HG03175 (cell line): ENCODE measurements at regions not wholly inside any gene's neighbourhood (a gene's known extent, or its start where the extent isn't known, plus 50 kb on each side); places are given as distances from the start of the nearest gene placed in this dataset.
A peak's percentile ranks its signal among the peaks of the same experiment; 100 is the strongest.

Experiments
- ATAC-seq: cut with Tn5 transposase; IDR thresholded peaks from one replicate; pipeline ENCODE4 v1.9.1; 2021; ENCODE audit warnings: mild to moderate bottlenecking, moderate library complexity; ENCODE audit not compliant: unreplicated experiment

DNA sequence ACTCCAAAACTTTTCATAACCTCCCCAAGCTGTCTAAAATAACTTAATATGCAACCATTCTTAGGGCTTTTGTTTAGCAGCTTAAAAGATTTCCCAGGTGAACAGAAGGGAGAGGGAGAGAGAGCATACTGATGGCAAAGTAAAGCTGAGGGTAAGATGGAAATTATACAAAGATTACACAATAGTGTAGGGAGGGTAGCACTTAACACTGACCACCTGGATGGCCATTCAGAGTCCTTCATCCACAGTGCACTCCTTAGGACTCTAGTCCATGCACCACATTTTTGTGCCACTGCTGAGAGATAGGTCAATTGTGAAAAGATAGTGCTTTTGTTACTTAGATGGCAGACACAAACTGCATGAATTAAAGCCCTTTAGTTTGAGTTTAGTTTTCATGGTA lies 574.6 kb downstream of the LMO4 start:
- ATAC-seq, result peak; percentile 17

DNA sequence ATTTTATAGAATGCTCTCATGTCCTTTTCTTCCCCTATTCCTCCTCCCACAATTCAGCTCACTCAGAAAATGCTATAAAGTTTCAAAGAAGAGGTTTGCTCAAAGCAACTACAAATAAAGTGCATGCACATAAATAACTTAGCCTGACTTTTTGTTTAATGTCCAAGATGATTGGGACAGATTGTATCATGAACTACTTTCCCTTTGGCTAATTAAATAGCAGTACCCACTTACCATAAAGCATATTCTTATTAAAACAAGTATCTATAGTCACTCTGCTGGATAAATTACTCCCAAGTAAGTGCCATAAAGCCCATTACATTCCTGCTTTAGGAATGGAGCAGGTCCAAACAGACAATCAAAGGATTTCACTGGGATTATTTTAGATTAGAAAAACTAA lies 576.0 kb downstream of the LMO4 start:
- no peak for ATAC-seq

DNA sequence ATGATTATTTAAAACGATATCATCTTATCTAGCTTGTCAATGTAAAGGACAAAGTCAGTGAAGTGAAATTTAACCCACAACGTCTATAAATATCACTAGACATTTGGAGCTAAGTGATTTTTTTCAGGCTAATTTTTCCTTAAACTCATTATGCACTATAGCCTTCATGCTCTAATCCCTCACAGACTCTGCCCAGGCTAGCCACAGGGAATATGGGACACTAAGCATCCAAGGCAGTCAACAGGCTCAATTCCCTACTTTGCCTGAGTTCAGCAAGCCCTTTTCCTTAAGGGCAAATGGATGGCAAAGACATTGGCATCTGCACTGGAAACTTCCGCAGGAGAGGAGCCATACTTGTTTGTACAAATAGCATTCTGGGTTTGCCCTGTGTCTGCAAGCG lies 577.0 kb downstream of the LMO4 start:
- ATAC-seq, result no peak

DNA sequence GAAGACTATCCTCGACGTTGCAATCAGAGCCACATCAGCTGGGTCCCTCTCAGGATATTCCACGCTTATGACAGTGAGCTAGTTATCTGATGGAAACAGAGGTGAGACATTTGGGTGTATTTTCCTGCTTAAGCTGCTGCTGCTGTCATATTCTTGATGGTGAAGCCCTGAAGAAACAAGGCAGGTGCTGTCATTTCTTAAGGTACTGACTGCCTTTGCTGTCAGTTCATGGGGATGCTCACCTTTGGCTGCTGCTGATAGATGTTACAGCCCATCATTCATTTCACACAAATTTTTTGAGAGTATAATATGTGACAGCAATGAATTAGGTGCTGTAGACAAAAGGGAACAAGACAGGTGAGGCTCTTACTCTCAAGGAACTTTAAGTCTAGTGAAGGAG lies 577.4 kb downstream of the LMO4 start:
- no peak for ATAC-seq

DNA sequence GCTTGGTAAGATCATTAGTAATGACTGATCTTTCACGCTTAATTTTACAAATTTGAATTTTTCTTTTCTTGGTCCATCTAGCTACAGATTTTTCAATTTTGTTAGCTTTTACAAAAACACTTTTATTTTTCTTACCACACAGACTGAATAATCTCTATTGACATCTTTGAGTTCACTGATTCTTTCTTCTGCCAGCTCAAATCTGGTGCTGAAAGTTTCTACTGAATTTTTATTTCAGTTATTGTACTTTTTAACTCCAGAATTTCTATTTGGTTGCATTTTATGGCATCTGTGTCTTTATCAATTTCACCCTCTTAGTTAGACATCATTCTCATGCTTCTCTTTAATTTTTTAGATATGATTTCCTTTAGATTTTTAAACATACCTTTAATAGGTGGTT lies 584.7 kb downstream of the LMO4 start:
- no peak for ATAC-seq

DNA sequence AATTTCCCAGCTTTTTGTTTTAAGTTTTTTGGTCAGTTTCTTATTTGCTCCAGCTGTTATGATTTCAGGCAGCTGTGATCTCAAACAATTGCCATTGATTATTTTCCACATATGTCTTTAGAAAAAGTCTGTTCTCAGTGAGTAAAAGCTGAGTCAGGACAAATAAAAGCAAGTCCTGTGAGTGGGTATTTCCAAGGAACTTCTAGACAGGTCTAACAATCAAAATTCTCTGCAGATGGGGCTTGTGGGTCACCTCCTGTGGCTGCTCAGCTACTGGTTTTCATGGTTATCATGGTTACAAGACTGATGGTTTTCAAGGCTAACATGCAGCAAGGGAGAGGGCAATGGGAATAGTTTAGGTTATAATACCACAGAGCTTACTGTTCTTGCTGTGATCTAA lies 585.7 kb downstream of the LMO4 start:
- no peak for ATAC-seq

DNA sequence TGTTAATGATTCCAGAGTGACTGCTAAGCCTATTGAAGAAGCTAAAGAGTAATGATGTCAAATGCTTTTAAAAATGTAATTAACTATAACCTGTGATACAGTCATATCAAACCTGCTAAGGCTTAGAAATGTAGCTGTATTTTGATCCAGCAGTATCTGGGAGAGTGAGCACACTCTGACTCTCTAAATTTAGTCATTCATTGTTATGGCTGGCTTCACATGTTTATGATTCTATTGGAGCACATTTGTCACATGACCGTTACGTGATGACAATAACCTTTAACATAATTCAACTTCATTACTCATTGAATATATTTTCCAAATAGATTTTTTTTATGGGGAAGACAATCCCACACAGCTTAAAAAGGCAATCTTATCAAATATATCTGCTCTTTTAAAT lies 587.1 kb downstream of the LMO4 start:
- ATAC-seq, result no peak

DNA sequence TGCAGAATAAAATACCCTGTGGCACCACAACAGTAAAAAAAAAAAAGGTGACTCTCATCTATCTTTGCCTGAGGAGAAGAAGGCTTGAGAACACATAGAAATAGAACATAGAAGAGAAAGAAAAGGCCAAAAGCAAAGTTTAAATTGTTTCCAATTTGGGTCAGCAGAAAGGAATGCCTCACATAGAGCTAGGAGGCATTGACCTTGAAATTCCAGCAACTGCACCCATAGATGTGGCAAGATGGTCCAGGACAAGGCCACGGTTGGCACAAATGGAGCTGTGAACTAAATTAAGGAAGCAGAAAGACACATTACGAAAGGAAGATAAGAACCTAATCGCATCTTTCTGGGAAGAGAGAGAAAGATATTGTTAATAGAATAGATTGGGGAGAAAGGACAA lies 588.3 kb downstream of the LMO4 start:
- ATAC-seq, result no peak

DNA sequence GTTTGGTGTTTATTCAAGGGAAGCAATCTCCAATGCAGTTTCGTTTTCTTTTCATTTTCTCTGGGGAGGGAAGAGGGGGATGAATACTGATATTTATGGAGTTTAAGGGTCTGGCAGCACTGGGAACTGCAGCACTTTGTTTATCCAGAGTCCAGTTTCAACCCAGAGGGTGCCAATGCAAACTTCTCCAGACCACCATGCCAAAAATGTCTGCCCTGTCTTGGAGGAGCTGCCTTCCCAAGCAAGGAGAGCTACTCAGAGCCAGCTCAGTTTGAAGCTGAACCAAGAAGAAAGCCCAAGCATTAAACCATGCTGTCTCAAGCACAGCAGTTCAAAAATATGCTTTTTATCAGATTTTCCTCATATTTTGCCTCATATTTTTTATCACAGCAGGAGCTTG lies 589.7 kb downstream of the LMO4 start:
- no peak for ATAC-seq

DNA sequence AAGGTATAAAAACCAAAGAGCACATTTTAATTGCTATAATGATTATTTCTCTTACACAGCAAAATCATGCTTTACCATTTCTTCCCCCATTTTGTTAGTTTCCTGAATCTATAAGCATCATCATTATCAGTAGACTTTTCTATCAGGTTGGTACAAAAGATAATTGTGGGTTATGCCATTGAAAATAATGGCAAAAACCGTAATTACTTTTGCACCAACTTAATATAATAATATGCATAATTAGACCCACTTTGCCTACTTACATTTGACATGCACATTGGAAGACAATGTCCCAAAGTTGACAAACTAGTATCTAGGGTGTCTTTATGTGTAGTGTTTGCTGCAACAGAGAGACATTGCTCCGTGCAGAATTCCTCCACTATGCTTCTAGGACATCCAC lies 594.2 kb downstream of the LMO4 start:
- ATAC-seq, result no peak

DNA sequence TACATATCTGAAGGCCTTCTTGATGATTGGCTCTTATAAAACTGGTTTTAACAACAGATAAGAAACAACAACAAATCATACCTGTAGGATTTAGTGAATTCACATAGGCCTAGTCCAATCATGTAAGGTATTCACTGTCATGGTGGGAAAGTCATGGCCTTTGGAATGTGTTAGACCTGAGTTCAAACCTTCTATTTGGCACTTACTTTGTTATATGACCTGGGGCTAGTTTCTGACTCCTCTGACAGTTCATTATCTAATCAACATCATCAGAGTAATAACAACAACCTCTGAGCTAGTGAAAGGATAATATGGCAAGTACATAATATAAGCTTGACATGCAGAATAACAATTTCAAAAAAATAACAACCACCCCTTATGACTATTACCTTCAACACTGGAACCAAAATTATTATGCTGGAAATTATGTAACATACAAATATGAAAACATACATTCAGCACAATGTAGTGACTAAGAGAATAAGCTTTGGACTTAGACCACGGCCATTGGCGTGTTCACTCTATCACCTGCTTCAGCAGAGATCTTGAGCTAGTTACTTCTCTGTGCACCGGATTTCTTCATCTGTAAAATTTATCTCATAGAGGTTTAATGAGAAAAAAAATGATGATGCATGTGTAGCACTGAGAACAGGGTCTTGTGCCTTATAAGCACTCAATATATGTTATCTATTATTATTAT lies 597.6 kb downstream of the LMO4 start:
- ATAC-seq, result no peak

DNA sequence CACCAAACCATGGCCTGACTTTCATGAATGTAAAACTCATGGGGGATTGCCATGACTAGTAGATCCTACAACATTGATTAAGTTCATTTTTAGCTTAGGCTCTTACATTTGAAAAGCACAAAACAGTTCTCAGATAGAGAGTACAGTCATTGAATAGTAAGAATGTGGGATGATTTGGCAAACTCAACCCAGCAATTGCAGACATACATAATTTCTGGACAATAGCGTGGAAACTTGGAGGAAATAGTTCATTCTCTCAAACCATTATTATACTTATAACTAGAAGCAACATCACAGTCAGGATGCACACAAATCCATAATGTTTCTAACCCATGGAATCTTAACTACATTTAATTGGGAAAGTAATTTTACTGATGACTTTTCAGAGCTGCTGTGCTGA lies 598.2 kb downstream of the LMO4 start:
- ATAC-seq, result no peak

DNA sequence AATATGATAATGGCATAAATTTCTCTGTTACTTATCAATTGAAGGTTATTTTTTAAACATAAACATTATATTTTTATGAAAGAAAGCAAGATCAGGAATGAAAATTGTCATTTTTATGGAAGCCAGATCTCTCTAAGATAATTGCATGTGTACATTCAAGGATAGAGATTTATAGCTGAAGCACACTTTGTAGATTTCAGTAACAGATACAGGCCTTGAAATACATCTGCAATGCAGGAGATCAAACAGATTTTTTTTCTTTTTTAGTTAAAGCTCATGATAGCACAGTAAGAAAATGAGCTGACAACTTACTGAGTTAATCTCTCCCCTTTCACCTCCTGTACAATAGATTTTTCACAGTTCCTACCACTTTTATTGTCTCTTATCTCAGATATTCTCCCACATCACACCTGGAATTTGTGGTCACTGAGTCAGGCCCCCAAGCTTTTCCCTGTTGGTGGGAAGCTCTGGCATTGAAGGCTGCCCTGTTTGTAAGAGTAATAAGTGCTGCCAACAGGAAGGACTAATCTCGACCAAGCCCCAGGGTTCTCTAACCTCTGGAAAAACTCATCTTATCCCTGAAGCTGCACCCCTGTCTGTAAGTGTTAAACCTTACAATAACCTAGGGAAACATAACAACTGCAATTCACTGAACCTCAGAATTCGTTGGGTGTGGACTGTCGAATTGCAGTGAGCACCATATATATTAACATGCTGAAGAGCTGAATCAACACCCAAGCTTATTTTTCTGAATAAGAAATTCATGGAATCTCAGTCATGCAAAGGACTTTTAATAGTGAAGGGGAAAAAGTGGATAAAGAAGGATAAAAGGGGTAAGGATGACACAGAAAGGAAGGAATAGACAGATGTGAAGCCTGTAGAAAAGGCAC lies 599.0 kb downstream of the LMO4 start:
- no peak for ATAC-seq

DNA sequence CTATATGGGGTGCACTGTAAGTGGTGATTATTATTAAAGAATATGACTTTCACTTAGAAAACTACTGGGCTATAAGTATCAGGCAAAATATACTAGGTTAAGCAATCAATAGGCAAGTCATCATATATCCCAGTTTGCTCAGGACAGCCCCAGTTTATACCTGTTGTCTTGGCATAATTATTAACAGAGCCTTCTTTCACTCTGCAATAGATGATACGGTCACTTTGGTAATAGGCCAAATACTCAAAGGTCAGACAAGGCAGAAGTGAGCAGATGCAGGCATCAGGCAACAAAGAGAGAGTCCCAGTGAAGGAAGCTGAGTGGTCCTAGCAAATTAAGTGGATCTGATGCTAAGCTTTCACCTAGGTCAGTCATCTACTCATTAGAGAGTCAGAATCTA lies 599.9 kb downstream of the LMO4 start:
- ATAC-seq, result no peak

DNA sequence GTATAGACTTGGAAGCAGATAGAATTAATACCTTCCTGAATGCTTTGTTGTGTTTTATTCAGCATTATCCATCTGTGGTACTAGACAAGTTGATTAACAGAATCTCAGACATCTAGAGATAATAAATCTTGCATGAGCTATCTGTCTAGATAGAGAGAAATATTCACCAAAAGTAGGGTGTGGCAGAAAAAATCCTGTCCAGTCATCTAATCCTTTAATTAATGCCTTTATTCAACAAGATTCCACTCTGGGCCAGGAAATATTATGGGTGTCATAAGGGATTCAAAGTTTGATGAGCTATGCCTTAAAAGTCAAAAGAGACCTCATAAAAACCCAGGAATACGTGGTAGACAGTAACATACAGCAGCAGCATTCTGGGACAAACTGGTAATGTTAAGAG lies 601.2 kb downstream of the LMO4 start:
- ATAC-seq, result no peak

DNA sequence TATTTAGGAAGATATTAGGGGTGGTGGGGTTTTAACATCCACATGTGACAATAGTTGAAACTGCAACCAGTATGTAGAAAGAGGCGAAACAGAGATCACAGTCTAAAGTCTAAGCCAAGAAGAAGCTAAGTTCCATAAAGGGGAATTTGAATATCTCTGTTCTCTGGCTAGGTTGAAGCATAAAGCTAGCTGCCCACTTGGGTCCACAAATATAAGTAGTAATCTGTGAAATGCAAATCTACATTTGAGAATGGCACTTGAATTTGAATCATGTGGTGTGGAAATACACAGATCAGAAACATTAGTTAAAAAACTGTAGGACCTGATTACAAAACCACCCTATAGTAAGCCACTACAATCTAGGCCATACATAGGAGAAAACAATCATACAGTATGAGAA lies 602.1 kb downstream of the LMO4 start:
- ATAC-seq, result no peak

DNA sequence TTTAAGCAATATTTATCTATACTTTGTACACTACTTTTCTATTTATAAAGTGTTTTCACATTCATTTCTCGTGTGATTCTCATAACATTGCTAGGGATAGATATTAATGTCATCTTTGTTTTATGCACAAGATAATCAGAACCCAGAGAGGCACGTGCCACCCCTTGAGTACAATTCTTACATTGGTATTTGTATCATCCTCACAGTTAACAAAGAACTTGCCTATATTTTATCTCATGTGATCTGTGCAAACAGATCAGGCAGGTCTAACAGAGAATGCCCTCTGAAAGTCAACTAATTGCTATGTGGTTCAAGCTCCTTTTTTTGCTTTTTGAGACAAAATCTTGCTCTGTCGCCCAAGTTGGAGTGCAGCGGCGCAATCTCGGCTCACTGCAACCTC lies 604.5 kb downstream of the LMO4 start:
- no peak for ATAC-seq

DNA sequence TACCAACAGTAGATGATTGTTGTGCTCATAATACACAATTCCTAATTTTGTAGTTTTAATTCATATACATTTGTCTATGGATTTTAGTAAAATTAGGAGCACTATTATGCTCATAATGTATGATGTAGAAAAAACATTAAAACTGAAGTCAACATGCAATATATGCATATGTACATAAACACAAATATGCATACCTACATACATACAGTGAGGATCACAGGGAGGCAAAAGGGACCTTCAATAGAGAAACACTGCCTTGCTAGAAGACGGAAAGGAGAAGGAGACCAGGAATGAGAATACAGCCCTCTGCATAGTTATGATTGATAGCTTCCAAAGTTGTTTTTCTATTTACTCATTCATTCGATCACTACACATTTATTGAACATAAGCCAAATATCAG lies 606.5 kb downstream of the LMO4 start:
- no peak for ATAC-seq

DNA sequence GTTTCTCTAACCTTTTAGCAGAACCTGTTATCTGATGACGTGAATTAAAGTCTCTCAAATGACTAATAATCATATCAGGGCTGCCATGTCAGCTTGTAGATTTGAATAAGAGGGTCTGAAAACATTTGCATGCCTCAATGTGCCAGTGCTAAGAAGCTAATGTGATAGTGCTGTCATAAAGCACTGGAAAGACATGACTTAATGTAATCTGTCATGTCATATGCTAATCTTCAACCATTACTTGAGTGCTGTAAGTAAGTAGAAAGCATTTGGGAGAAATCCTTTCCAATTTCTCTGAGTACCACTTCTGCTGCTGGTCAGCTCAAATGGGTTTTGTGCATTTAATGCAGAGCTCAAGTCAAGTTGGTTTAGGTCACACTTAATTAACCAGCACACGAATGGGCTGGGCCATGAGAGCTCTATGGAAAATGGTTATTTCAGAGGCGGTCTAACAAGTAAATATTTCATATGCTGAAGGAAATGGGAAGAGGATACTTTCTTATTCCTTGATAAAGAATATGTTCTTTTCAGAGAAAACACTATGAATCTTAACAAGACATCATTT lies 609.2 kb downstream of the LMO4 start:
- no peak for ATAC-seq

DNA sequence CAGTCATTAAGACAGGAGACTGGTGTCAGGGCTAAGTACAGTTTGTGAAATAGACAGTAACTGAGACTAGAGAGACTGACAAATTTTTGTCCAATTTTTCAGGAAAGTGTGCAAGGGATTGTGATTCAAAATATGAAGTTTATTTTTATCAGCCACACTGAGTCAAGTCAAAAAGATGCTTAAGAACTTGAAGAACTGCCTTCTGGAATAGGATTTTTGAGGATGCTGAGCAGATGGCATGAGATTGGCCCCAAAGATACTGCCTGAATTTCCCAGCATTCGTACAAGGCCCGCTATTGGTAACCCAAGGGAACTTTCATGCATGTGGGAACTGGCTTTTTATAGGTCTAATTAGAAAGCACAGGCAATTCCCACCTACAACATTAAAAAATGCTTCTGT lies 610.0 kb downstream of the LMO4 start:
- ATAC-seq, result no peak

DNA sequence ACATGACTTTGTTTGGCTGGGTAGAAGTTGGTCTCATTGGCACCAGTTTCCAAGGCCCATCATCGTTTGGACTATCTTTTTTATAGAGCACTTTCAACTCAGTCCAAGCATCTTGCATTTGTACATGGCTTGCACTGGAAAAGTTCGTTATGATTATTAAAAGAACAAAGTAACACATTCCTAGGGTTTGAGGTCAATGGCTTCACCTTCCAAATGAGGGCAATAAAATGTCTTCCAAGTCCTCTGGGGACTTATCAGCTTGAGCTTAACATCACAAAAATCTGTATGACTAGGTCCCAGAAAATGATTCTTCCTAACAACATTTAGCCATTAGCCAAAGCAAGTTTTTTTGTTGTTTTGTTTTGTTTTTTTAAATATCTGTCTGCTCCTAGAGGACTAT lies 610.8 kb downstream of the LMO4 start:
- ATAC-seq, result no peak

DNA sequence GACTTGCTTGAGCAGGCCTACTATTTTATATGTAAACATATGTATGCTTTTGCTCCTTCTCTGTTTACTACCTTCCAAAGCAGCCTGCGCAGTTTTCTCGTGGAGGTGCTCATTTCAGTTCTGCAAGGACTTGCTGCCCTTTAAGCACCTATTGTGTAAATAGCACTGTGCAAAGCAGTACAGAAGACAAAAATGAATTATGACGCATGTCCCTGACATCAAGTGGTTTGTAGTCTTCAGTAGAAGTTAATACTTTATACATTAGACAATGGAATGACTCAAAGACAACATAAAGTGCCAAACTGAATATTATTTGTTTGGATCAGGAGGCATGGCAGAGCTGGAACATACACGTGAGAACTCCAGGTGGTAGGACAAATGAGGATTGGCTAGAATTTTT lies 611.7 kb downstream of the LMO4 start:
- ATAC-seq, result no peak
